Activated B cell treated with CpG ODN at 0.5 μM for 24 hours (primary cell): ENCODE measurements at regions not wholly inside any gene's neighbourhood (a gene's known extent, or its start where the extent isn't known, plus 50 kb on each side); places are given as distances from the start of the nearest gene placed in this dataset.

Source experiments
- ATAC-seq: fragments of 200-7000 bp; cut with Tn5 transposase; one replicate; pipeline ENCODE4 v1.10.0; 2021; ENCODE audit warnings: low read depth, mild to moderate bottlenecking, moderate library complexity
- CTCF ChIA-PET: fragments of 350-600 bp; sonication (Branson Sonifier 250); formaldehyde crosslinking; loops from one replicate; lab custom pipeline; 2021; ENCODE audit warnings: antibody characterized with exemption; lab: Charles Lee
- POLR2A ChIA-PET: fragments of 350-600 bp; sonication (Branson Sonifier 250); formaldehyde crosslinking; loops from one replicate; lab custom pipeline; 2021; ENCODE audit warnings: antibody characterized with exemption; lab: Charles Lee
- DNase-seq: peaks from one replicate; pipeline ENCODE4 v3.0.0; 2022
- H3K27ac Mint-ChIP-seq: one replicate; pipeline ENCODE4 v1.8.0; 2020; ENCODE audit warnings: mixed read lengths
- H3K27me3 Mint-ChIP-seq: one replicate; pipeline ENCODE4 v1.8.0; 2021; ENCODE audit warnings: mixed read lengths
- H3K36me3 Mint-ChIP-seq: one replicate; pipeline ENCODE4 v1.8.0; 2021; ENCODE audit warnings: low read depth, mixed read lengths
- H3K4me1 Mint-ChIP-seq: one replicate; pipeline ENCODE4 v1.8.0; 2021; ENCODE audit warnings: mixed read lengths
- H3K4me3 Mint-ChIP-seq: one replicate; pipeline ENCODE4 v1.8.0; 2020; ENCODE audit warnings: mild to moderate bottlenecking, mixed read lengths
- H3K9me3 Mint-ChIP-seq: one replicate; pipeline ENCODE4 v1.8.0; 2020; ENCODE audit warnings: mixed read lengths
- CTCF ChIP-seq: fragments of 200-600 bp; IDR thresholded peaks from one replicate; pipeline ENCODE4 v1.8.0; 2022; ENCODE audit warnings: antibody characterized with exemption, mild to moderate bottlenecking
- intact Hi-C: fragments of 100-400 bp; cut with micrococcal nuclease; formaldehyde crosslinking; loops from one replicate; pipeline ENCODE4 v1.15.1; 2024

- ATAC-seq (no peak), DNase-seq (no peak)
- Mint-ChIP-seq H3K4me3 (no peak overlapping the region), H3K27me3 (no peaks in the 10 kb centered on the region), H3K4me1 (no peaks in the 10 kb centered on the region), H3K9me3 (peaks cover 2% of the 10 kb centered on the region), H3K36me3 (no peaks in the 10 kb centered on the region), H3K27ac (no peak overlapping the region)
- CTCF ChIA-PET = no interaction called here
- intact Hi-C loops = no loop called here
- no peak for TF ChIP-seq CTCF
- POLR2A ChIA-PET = no interaction called here
Measured at GRCh38 chr13:34701919-34702318, 240.2 kb upstream of the NBEA start.

GRCh38 chr13:34708566-34709313, 233.3 kb upstream of the NBEA start:
- POLR2A ChIA-PET = no interaction called here
- H3K27ac Mint-ChIP-seq = no peak overlapping the region
- no peak for ATAC-seq
- H3K36me3 Mint-ChIP-seq = no peaks in the 10 kb centered on the region
- CTCF ChIA-PET = no interaction called here
- no peaks in the 10 kb centered on the region for H3K4me1 Mint-ChIP-seq
- no peak overlapping the region for H3K4me3 Mint-ChIP-seq
- peaks cover 2% of the 10 kb centered on the region for H3K9me3 Mint-ChIP-seq
- intact Hi-C loops = no loop called here
- H3K27me3 Mint-ChIP-seq = no peaks in the 10 kb centered on the region
- TF ChIP-seq CTCF = no peak
- no peak for DNase-seq

GRCh38 chr13:34719060-34719875, 222.8 kb upstream of the NBEA start:
- H3K4me3 Mint-ChIP-seq = no peak overlapping the region
- intact Hi-C loops = no loop called here
- ChIA-PET CTCF (no interaction called here), POLR2A (no interaction called here)
- peaks cover 5% of the 10 kb centered on the region for H3K9me3 Mint-ChIP-seq
- ATAC-seq = no peak
- no peak overlapping the region for H3K27ac Mint-ChIP-seq
- no peaks in the 10 kb centered on the region for H3K4me1 Mint-ChIP-seq
- no peaks in the 10 kb centered on the region for H3K36me3 Mint-ChIP-seq
- TF ChIP-seq CTCF = no peak
- no peak for DNase-seq
- H3K27me3 Mint-ChIP-seq = no peaks in the 10 kb centered on the region

- POLR2A ChIA-PET = no interaction called here
- no peak for TF ChIP-seq CTCF
- H3K27me3 Mint-ChIP-seq = no peaks in the 10 kb centered on the region
- CTCF ChIA-PET = no interaction called here
- H3K9me3 Mint-ChIP-seq = peaks cover 5% of the 10 kb centered on the region
- H3K27ac Mint-ChIP-seq = no peak overlapping the region
- H3K36me3 Mint-ChIP-seq = no peaks in the 10 kb centered on the region
- no peaks in the 10 kb centered on the region for H3K4me1 Mint-ChIP-seq
- no peak overlapping the region for H3K4me3 Mint-ChIP-seq
- no peak for DNase-seq
- no peak for ATAC-seq
- intact Hi-C loops = no loop called here
Measured at GRCh38 chr13:34720618-34721017, 221.5 kb upstream of the NBEA start.
